ENCODE measurements at regions not wholly inside any gene's neighbourhood (a gene's known extent, or its start where the extent isn't known, plus 50 kb on each side); places are given as distances from the start of the nearest gene placed in this dataset.

DNA sequence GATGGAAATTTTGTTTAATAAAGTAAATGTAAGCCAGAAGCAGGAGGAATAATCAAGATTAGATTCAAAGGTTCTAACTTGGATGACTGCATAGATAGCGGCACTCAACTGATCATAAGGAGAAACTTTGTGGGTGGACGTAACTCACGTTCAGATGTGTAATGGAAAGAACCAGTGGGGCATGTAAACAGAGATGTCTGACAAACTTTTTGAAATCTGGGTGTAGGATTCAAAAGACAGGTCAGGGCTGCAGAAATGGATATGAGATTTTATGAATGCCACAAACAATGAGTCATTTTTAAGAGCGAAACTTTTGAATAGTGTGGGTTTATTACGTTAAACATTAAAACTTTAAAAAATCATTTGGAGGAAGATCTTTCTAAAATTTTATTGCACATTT lies 375.6 kb downstream of the GBA3 start (continued):
- TF ChIP-seq, protein P1, sequence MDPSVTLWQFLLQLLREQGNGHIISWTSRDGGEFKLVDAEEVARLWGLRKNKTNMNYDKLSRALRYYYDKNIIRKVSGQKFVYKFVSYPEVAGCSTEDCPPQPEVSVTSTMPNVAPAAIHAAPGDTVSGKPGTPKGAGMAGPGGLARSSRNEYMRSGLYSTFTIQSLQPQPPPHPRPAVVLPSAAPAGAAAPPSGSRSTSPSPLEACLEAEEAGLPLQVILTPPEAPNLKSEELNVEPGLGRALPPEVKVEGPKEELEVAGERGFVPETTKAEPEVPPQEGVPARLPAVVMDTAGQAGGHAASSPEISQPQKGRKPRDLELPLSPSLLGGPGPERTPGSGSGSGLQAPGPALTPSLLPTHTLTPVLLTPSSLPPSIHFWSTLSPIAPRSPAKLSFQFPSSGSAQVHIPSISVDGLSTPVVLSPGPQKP (CRISPR knock-in tag; IDR thresholded peaks at IDR 0.05): no peak

DNA sequence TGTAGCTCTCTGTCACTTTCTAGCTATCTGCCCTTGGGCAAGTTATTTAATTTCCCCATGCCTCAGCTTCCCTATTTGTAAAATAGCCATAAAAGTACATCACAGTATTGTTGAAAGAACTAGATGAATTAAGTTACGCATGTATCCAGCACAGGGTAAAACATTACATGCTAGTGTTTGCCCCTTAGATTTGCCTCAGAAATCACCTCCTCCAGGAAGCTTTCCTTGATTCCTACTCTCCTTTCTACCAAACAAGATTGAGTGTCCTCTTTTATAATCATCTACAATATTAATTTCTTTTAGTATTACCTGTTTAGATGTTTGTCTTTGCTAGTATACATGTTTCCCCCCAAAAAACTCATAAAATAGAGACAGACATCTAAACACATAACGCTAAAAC lies 369.5 kb downstream of the GBA3 start:
- H3K79me2 ChIP-seq (ENCODE audit: control insufficient read depth, insufficient read depth, low read length): peaks cover 3% of the 10 kb centered on the region; the same call in 1 of the 3 replicates
- ChIA-PET POLR2A (no interaction called here), CTCF (ENCODE audit: low intra/inter-chr PET ratio) (no interaction called here)
- FAIRE-seq (no peak), DNase-seq (ENCODE audit: extremely low read depth in 1 of 4, low spot score in 3 of 4) (no peak), ATAC-seq (no peak)
- BruUV-seq (replicated peaks): no TSS peak
- H3K9ac ChIP-seq (ENCODE audit: insufficient read depth in 1 of 2, low read depth in 2 of 2, low read length in 2 of 2): no peak overlapping the region
- TF ChIP-seq RBM25 (IDR thresholded peaks at IDR 0.05; ENCODE audit: low read depth, low read length, severe bottlenecking): peak; percentile 61
- no peak for TF ChIP-seq ZNF785 (CRISPR knock-in tag; IDR thresholded peaks at IDR 0.05)
- no peak for TF ChIP-seq GATA2 (CRISPR knock-in tag; IDR thresholded peaks at IDR 0.05)
- TF ChIP-seq ZNF217 (CRISPR knock-in tag; IDR thresholded peaks at IDR 0.05): no peak
- no peak for TF ChIP-seq ZBED1 (IDR thresholded peaks at IDR 0.05)
- no peak for TF ChIP-seq KDM2B (CRISPR knock-in tag; IDR thresholded peaks at IDR 0.05)
- no peak for TF ChIP-seq STAG1 (CRISPR knock-in tag; IDR thresholded peaks at IDR 0.05; ENCODE audit: borderline replicate concordance)
- TF ChIP-seq CTBP1 (IDR thresholded peaks at IDR 0.05; ENCODE audit: borderline replicate concordance): no peak
- TF ChIP-seq ARHGAP35 (IDR thresholded peaks at IDR 0.05; ENCODE audit: partially characterized antibody): no peak
- no peak for TF ChIP-seq SMAD2 (IDR thresholded peaks at IDR 0.05; ENCODE audit: low read depth, low read length)
- TF ChIP-seq C11orf30 (IDR thresholded peaks at IDR 0.05; ENCODE audit: low read depth): no peak
- TF ChIP-seq, protein P2, sequence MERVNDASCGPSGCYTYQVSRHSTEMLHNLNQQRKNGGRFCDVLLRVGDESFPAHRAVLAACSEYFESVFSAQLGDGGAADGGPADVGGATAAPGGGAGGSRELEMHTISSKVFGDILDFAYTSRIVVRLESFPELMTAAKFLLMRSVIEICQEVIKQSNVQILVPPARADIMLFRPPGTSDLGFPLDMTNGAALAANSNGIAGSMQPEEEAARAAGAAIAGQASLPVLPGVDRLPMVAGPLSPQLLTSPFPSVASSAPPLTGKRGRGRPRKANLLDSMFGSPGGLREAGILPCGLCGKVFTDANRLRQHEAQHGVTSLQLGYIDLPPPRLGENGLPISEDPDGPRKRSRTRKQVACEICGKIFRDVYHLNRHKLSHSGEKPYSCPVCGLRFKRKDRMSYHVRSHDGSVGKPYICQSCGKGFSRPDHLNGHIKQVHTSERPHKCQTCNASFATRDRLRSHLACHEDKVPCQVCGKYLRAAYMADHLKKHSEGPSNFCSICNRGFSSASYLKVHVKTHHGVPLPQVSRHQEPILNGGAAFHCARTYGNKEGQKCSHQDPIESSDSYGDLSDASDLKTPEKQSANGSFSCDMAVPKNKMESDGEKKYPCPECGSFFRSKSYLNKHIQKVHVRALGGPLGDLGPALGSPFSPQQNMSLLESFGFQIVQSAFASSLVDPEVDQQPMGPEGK (CRISPR knock-in tag; IDR thresholded peaks at IDR 0.05; ENCODE audit: borderline replicate concordance): no peak
- no peak for TF ChIP-seq NR3C1 (CRISPR knock-in tag; IDR thresholded peaks at IDR 0.05)
- TF ChIP-seq EGR1 (conservative IDR thresholded peaks at IDR 0.05): no peak
- peak; percentile 68 for TF ChIP-seq ZFP36 (IDR thresholded peaks at IDR 0.05; ENCODE audit: low read depth, low read length, partially characterized antibody)
- H2AFZ ChIP-seq (ENCODE audit: low read depth, low read length): no peak overlapping the region
- H3K9me3 ChIP-seq (replicated peaks; ENCODE audit: control insufficient read depth, insufficient read depth, low read depth, low read length): no peaks in the 10 kb centered on the region
- intact Hi-C loops (cut with micrococcal nuclease): no loop called here
- H3K4me2 ChIP-seq (ENCODE audit: insufficient read depth, low read length): no peak overlapping the region
- no peak overlapping the region for H3K4me3 ChIP-seq
- no peaks in the 10 kb centered on the region for H4K20me1 ChIP-seq (replicated peaks; ENCODE audit: control insufficient read depth, insufficient read depth, low read length)
- no peak overlapping the region for H3K27ac ChIP-seq (ENCODE audit: extremely low read depth, low read depth, low read length)
- peaks cover 16% of the 10 kb centered on the region; the same call in 2 of the 3 replicates for H3K36me3 ChIP-seq (ENCODE audit: control insufficient read depth, insufficient read depth, low read length)
- H3K27me3 ChIP-seq (ENCODE audit: control insufficient read depth in 2 of 2, insufficient read depth in 2 of 2, low read length in 2 of 2): no peaks in the 10 kb centered on the region
- H3K9me1 ChIP-seq (ENCODE audit: control insufficient read depth, insufficient read depth, low read length): no peaks in the 10 kb centered on the region
- 30% methylated on average over 2 of the region's 2 CpGs for WGBS (ENCODE audit: insufficient coverage, low coverage, missing lambda C conversion rate)
- H3K4me1 ChIP-seq (replicated peaks in 1 of 2; ENCODE audit: control insufficient read depth in 2 of 2, insufficient read depth in 2 of 2, low read length in 2 of 2): no peaks in the 10 kb centered on the region
- in situ Hi-C loops (cut with MboI): no loop called here

All from K562 (cell line).